ENCODE measurements at regions not wholly inside any gene's neighbourhood (a gene's known extent, or its start where the extent isn't known, plus 50 kb on each side); places are given as distances from the start of the nearest gene placed in this dataset.
"Not testable (repeated sequence)": the region's sequence is repeated elsewhere in the genome, so short reads cannot be mapped to it uniquely, and the experiment has no call there.

DNA sequence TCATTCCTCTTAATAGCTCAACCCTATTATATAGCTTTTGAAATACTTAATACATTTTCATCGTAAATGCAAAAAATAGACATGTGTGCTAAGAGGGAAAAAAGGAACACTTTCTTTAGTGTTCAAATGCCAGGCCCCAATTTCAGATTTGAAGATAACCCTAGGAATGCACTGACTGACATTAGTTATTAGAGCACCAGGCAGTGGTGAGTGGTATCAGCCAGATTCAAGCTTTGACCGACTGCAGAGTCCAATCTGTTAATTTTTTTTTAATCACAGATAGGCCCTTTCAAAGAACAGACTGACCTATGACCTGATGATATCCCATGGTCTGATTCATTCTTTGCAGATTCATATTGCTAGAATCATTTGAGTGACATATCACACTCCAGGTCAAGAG is 874.2 kb upstream of the CHORDC1 start:
- no peak for DNase-seq

DNA sequence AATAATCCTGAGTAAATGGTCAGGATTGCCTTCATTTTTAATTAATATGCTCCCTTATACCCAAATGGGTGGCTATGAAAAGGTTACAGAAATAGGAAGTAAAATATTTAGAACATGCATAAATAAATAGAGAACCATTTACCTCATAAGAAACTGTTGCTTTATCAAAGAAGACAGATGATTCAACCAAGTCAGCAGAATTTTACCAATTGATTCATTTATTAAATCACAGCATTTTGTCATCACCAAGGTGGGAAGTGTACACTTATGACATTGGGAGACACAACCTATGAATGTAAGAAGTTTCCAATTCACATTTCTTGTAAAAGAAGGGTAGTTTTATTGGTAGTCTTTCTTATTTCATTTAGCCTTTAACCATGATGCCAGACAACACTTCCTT is 870.3 kb upstream of the CHORDC1 start:
- DNase-seq = no peak

DNA sequence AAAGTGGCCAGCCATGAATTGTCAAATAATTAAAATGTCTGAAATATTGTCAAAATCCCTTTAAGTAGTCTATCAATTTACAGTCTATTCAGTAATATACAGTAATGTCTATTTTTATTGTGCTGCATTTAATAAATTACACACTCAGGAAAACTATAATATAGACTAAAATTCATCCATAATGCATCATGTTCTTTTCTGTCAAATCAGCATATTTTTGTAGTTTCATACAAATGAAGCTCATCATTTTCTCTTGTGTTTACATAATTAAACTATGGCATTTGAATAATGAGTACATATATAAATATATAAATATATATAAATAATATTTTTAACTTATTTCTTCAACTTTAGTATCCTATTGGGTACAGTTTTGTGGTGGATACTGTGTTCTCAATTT is 868.7 kb upstream of the CHORDC1 start:
- no peak for DNase-seq

DNA sequence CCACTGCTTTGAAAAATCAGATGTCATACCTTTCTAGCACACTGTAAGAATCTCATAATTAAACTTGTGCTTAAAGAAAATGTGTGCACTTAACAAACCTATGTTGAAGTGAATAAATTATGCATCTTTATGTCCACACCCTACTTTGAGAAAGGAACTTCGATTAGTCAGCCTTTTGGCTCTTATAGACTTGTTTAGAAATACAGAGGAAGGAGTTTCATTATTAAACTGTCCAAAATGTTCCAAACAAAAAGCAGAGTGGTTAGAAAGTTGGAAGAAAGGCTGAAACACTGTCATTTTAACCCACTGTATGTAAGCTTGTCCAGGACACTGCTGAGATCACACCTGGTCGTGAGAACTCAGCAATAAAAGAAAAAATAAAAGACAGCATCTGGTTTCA is 863.2 kb upstream of the CHORDC1 start:
- DNase-seq = no peak

DNA sequence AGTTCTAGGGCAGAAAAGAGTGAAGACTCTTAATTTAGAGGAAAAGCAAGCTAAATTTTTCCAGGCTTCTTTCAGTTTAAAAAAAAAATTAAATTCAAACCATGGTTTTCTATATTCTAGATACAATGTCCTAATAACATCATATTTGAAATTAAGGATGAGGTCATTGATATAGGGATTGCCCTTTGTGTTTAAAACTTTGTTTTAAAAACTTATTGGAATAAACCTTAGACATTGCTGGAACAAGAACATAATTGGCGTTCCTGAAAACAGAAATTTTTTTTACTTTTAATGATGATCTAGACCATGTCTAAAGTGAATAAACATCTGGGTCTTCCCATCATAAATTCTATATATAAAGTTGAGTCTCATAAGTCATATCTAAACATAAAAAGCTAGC is 859.4 kb upstream of the CHORDC1 start:
- no peak for DNase-seq

DNA sequence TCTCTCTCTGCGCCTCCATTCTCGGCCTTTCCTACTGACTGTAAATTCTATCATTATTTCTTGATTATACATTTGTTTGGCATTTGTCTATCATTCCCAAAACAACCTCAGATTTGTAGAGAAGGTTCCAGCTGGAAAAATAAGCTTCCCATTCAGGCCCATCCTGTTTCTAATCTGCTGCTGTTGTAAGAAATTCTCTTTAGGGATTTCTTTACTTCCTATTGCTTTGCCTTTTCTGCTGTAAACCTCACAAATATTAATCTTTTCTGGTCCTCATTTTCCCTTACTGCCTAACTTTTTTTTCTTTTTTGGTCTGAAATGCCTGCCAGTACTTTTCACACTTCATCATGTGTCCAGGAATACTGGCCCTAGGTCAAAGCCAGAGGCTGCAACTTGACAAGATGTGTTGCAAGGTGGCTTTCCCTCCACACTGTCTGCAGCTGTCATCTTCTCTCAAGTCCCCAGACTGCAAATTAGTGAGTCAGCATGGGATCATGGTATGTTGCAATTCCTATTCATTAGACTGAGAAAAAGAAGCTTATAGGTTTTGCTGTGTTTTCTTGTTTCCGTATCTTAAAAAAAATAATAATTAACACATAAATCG is 858.7 kb upstream of the CHORDC1 start:
- no peak for DNase-seq

DNA sequence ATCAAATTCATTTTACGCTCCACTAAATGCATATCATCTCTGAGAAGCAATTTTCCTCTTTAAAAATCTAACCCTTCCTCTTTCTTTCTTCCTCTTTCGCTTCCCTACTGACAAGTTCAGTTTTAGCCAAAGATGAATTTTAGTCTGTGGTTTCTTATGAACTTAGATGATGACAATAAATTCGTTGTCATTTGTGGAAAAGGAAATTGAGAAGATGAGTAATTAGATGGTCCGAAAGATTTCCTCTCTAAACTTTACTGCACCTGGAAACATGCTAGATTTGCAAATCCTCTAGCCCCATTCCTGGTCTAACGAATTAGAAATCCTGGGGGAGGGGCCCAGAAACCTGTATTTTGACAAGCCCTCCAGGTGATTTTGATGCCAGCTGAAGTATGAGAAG is 855.4 kb upstream of the CHORDC1 start:
- DNase-seq = no peak

DNA sequence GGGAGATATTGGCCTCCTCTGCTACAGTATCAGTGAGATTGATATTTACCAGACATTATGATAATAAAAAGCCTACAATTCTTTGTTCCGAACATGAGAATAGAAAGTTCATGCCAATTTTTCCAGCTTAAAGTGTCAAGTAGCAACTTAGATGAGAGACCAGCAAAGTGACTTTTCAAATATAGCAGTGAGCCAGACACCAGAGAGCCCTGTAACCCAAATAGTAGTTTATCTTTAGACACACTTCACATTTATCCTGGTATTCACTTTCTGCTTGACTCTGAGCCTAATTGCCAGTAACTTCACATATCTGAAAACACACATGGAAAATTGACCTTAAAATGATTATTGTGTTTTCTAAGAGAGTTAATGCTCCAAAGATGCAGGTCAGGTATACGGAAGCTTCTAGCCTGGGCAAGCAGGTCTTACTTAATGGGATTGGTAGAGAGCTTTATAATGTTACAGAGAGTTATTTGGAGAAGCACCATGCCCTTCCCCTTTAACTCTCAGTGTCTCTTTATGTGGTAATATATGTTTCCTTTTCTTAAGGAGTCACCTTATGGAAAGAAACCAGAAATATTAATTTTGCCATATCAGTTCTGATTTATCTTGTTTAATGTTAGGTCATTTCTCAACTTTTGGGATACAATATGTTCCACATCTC is 852.3 kb upstream of the CHORDC1 start:
- DNase-seq = no peak

DNA sequence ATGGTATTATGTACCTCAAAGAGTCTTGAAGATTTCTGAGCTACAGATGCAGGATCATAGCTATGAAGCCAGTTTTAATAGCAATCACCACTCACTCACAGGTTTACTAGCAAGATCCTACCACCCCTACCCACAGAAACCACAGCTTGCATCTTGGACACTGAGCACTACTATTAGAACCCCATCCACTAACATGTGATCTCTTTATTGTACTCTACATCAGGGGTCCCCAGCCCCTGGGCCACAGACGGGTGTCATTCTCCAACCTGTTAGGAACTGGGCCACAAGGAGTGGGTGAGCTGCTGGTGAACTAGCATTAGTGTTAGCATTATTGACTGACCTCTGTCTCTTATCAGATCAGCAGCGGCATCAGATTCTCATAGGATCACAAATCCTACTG is 844.8 kb upstream of the CHORDC1 start:
- DNase-seq = no peak

DNA sequence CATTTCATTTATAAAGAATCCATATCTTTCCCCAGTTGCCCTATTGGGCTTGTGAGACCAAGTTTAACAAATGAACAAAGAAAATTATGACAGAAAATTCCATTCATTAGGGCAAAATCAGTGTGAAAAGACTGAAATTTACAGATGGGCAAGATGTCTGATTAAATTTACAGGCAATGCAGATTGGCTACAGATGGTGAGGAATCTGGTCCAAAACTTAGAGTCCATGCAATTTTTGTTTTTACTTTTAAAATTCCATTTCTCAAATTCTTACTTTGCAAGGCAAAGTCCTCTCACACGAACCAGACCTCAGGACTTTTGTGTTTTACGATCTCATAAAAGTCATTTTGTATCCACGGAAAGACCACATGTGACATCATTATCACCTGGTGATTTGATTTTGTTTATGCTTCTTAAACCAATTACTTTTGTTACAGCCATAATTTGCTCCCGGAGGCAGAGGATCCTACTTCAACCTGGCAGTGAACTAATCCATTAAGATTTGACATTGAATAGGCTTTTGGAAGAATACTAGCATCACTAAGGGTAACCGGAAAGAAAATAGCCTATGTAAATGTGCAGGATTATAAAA is 843.7 kb upstream of the CHORDC1 start:
- DNase-seq = no peak

DNA sequence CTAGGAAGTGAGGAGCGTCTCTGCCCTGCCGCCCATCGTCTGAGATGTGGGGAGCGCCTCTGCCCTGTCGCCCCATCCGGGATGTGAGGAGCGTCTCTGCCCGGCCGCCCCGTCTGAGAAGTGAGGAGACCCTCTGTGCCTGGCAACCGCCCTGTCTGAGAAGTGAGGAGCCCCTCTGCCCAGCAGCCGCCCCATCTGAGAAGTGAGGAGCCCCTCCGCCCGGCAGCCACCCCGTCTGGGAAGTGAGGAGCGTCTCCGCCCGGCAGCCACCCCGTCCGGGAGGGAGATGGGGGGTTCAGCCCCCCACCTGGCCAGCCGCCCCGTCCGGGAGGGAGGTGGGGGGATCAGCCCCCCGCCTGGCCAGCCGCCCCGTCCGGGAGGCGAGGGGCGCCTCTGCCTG is 840.5 kb upstream of the CHORDC1 start:
- not testable (repeated sequence) for DNase-seq

DNA sequence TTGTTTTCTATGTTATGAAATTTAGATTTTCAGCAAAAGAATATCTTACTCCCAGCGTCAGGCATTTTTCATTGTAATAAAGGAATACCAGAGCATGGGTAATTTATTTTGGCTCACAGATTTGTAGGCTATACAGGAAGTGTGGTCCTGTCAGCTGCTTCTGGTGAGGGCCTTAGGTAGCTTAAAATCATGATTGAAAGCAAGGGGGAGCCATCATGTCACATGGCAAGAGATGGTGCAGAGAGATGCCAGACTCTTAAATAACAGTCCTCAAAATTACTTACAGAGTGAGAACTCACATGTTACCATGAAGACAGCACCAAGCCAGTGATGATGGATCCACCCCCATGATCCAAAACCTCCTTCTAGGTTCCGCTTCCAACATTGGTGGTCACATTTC is 825.0 kb upstream of the CHORDC1 start:
- DNase-seq = no peak

DNA sequence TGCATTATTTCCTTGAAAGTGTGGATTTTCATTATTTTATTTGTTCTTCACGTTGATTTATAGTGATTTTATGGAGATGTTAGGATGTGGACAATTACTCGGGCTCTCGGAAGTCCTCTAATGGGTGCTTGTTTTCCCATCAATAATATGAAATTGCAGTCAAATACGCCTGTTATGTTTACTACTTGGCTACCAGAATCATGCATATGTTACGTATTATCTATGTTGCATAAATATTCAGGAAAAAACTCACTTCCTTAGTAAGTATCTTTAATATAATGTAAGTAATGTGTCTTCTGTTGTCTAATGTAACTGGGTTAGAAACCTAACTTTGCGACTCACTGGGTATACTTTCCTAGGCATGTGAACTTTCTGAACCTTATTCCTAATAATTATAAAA is 823.4 kb upstream of the CHORDC1 start:
- DNase-seq = no peak

DNA sequence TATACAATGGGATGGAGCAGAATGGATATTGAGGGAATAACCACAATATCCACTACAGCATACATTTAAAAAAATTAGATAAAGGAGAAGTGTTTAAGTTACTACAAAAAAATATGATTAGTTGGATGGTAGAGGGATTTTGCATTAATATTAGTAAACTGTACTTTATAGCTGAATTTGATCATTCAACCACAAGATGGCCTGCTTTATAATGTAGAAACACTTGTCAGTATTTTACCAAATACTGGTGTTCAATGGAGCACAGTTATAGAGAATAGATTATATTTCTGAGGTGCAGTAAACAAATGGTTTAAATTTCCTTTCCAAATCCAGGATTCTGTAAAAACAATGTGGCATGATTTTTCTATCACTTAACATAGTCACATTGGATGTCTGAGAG is 818.8 kb upstream of the CHORDC1 start:
- no peak for DNase-seq

DNA sequence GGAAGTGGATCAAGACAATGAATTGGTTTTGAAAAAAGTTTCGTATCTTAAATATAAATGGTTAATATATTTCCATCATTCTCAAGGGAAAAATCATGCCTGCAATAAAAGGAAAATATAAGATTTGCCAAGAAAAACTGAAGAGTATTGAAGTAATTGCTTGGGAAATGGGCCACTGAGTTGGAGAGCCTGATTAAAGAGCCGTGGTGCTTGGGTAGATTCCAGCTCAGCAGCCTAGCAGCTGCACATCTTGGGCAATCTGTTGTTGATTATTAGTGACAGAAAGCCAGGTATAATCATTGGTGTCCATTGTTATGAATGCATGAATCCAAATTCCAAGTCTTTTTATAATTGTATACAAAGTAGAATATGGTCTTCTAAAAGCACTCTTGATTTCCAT is 800.9 kb upstream of the CHORDC1 start:
- no peak for DNase-seq

DNA sequence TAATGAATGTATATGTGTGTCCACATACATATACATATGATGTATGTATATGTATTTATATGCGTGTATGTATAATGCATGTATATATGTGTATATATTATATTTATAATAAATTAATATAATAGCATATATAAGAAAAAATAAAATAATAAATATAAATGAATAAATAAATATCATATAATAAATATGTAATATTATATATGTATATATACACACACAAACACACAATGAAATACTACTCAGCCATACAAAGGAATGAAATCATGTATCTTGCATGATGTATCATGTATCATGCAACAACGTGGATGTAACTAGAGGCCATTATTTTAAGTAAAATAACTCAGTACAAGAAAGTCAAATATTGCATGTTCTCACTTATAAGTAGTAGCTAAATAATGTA is 788.7 kb upstream of the CHORDC1 start:
- DNase-seq = no peak

DNA sequence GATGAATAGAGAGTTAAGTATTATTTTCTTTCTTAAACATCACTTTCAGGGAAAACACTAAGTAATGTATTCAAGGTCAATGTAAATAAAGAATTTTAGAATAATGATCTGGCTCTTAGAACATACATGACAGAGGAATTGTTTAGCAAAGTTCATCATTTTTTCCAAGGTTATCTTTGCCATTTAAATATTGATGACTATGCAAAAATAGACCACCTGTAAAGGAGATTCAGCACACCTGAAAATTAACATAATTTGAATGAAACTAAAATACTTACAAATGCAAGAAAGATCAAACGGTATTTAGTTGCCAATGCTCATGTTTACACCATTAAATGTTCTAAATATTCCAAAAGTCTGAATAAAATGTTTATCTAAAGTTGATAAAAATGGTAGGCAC is 782.6 kb upstream of the CHORDC1 start:
- DNase-seq = no peak

DNA sequence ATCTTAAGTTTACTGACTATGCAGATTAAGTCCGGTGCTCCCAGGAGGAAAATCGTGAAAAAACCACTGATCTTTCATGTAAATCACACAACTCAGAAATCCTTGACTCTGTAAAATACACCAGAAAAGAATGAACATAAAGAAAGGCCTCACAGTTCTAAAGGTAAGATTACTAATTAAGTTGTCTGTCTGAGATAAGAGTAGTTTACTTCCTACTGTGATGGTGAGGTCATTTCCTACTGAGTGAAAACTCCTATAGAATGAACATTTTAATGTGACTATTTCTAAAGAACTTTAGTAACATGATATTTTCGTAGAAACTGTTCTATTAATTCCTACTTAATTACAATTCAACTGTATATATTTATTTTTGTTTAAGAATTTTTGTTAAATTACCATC is 774.4 kb upstream of the CHORDC1 start:
- DNase-seq = no peak

DNA sequence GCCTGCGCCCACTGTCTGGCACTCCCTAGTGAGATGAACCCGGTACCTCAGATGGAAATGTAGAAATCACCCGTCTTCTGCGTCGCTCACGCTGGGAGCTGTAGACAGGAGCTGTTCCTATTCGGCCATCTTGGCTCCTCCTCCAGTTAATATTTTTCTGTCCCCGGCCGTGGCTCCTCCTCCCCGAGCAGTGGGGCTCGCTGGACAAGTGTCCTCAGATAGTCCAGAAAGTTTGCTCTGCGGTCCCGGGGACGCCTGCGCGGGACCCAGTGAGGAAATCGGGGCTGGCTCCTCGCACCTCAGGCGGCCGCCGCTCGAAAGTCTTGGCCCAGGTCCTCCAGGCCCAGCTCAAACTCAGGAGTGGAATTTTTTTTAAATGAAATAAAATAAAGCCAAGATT is 749.3 kb upstream of the CHORDC1 start:
- DNase-seq = not testable (repeated sequence)

DNA sequence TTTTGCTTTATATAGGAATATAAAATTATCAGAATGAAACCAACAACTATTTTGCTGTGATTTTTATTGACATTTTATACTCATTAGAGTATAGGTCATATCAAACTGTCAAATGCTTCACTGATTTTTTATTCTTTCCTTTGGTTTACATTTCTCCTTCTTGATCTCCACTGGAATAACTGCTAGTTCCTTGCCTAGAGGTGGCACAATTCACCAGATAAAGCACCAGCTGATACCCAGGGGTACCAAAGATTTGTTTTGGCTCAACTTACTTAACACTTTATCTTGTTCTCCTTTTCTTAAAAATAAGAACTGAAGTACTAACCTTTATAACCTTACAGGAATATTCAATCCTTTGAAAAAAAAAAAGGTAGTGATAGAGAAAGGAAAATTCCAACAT is 725.1 kb upstream of the CHORDC1 start:
- no peak for DNase-seq

DNA sequence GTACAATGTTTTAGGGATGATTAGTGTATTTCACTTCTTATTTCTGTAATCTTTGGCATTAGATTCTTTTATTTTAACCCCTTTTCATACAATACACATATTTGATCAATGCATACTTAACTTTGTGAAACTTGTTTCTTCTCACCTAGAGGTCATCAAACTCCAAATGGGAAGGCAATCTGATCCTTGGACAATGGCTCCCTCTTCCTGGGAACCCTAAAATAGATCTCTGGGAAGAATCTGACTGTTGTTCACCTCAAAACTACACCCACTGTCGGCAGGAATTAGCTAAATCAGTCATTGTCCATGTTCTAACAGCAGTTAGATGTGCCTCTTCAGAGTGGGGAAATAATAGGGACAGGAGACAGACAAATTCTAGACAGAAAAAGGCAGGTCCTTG is 707.4 kb upstream of the CHORDC1 start:
- DNase-seq = no peak

DNA sequence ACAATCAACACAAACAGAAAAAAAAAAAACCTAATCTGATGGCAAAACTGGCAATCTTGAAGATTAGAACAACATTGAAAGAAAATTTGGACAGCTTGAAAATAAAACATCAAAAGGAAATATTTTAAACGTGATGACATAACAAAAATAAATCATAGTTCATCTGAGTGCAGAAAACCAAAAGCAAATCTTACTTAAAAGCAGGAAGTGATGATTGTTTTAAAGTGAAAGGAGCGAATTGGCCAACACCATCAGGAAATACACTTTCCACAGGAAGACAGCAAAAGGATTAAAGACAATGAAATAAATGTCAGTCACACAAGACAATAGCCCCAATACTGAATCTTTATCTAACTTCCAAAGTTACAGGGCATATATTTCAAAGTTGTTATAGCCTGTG is 696.5 kb upstream of the CHORDC1 start:
- DNase-seq = no peak

DNA sequence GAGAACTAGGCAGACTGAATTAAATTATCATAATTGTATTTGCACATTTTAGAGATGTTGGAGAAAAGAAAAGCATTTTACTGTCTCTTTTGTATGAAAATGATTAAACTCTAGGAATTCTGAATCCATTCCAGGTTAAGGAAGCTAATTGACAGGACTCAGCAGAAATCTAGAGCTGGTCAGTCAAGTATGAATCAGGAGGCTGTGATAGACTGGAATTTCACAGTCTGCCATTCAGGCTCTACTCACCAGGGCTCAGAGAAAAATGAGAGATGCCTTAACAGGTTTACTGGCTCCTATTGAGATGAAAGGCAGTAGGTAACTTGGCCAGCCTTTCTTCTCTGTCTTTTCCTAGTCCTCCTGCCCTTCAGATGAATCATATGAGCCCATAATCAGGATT is 693.9 kb upstream of the CHORDC1 start:
- no peak for DNase-seq

DNA sequence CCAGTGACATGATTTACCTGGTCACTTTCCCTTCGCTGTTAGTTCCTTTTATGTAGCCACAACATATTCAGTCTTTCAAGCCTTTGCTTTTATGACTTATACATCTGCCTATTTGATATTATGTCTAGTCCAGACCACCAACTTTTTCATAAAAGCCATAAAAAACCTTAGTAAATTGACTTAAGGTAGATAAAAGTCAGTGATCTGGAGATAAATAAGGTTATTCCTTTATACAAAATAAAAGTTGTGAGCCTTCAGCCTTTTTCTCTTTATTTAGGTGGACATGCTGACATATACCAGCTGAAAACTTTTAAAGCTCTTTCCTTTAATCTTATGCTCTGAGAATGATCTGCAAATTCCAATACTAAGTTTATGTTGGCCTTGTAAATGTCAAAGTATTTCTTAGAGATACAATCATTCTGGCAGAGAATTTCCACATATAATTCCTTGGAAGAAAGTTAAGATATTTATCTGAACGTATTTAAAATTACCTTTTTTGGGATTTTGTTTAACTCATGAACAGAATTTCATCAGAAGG is 690.4 kb upstream of the CHORDC1 start:
- DNase-seq = no peak

DNA sequence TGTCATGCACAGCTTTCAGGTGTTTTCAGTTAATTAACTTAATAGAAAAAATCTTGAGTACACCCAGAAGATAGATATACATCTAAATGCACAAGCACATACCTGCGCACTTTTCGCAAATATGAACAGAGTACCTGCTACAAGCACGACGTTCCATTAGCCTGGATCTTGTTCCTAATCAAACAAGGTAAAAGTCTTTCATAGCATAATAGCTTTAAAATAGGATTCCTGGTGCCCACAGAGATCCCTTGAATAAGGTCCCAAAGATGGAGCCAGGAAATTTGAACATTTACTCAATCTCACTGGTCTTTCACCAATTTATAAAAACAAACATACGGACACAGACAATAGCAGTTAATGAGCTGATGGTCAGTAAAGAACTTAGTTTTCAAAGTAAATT is 689.8 kb upstream of the CHORDC1 start:
- DNase-seq = no peak

Measured in activated CD4-positive, alpha-beta T cell treated with anti-CD3 and anti-CD28 coated beads for 48 hours (primary cell).